Fibroblast of gingiva (primary cell): ENCODE measurements at regions not wholly inside any gene's neighbourhood (a gene's known extent, or its start where the extent isn't known, plus 50 kb on each side); places are given as distances from the start of the nearest gene placed in this dataset.

Experiments used
- DNase-seq: peaks from one replicate; pipeline ENCODE4 v3.0.0-alpha.2; 2011; ENCODE audit warnings: low read depth

DNA sequence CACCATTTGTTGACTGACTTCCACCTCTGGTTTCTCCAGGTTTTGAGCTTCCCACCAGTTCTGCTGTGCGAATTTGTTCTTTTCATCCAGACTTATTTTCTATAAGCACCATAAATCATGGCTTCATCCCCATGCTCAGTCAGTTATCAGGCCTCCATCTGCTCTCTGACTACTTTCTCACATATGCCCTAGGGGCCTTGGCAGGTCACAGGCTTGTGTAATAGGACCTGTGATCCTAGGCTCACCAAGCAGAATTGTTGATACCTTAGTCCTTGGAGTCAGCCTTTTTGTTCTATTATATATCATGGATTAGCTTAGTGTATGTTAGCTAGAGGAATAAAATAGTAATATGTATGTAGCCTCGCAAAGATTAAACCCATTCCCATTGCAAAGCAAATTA lies 284.2 kb upstream of the TANK start:
- DNase-seq, result no peak

DNA sequence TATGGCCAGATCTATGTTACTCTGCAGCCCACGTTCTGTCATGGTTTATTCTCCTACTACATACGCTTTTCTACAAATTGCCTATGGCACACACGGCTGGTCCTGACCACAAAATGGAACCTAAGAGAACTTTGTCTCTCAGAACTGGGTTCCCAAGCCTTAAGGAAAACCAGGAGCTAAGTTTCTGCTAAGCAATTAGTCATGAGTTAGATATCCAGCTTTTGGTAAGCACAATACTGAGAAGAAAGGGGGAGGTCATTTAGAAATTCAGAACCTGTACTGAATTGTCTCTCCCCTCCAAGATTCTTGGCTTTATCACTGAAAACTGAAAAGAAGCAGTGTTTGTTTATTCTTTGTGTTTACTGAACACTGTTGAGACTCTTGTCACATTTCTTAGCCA lies 283.5 kb upstream of the TANK start:
- no peak for DNase-seq

DNA sequence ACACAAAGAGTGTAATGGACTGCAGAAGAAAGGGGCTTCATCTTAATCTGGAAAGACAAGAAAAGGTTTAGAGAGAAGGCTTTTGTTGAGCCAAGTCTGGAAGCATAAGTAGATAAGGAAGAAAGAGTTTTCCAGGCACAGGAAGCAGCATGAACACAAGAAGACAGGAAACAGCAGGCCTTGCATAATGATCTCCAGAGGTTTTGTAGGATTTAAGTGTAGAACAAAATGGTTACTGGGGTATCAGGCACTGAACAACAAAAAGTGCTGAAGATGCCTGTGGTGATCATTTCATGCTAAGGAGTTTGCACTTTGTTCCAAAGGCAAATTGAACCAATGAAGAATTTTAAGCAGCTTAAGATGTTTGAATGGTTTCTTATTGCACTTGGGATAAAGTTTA lies 281.6 kb upstream of the TANK start:
- DNase-seq, result no peak

DNA sequence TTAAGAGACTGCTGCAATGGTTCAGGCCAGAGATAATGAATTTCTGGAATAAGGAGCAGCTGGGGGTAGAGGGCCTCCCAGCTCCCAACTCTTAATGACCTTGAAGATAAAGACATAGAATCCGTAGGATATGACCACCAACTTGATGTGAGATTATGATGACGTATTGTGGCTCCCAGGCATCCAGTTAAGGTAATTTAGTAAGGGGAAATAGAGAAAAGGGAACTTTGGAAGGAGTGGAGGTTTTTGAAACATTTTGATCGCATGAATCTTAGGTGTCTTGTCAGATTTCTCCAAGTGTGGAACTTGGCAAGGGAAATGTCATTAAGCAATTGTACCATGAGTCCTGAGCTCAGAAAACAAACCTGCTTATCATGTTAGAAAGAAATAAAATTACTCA lies 277.3 kb upstream of the TANK start:
- no peak for DNase-seq

DNA sequence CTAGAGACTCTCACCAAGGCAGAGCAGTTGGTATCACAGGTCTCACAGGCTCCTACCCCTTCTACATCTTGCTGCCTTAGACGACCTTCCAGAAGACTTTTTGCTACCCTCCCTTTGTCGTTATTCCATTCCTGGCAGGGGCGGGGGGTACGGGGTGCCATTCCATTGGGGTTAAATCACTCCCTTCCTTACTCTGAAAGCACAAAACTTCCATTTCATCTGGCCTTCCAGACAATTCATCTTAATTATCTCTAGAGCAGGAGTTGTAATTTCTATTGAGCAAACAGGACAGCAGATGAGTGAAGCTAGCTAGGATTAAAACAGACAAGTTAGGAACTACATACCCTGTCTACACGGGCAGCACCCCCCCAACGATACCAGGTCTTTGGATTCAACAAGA lies 276.2 kb upstream of the TANK start:
- no peak for DNase-seq

DNA sequence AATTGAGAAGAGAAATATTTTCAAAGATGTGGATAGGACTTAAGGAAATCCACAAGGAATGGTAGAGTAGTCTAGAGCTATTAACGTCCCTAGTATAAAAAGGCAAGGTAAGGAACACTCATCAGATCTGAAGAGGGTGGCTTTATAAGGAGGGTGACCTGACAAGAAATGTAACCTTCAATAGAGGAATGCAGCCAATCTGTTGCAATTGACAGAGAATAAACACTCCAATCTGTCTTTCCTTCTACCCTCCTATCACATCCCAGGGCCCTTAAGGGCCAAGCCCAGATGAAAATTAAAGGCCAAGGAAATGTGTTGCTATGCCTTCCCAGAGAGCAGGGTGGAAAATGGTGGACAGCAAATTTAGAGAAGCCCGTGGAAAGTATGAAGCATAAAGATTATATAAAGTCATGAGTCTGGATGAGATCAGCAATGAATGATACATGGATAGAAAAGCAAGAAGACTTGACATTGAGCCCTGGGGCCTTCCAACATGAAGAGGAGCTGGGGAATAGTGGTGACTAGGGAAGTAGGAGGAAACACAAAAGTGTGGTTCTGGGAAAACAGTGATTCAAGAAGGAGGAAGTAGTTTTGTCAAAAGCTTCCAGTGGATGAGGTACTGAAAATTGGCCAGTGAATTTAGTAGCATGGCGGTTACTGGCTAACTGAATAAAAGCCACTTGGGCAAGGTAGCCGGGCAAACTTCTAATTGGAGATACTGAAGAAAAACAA lies 270.6 kb upstream of the TANK start:
- no peak for DNase-seq

DNA sequence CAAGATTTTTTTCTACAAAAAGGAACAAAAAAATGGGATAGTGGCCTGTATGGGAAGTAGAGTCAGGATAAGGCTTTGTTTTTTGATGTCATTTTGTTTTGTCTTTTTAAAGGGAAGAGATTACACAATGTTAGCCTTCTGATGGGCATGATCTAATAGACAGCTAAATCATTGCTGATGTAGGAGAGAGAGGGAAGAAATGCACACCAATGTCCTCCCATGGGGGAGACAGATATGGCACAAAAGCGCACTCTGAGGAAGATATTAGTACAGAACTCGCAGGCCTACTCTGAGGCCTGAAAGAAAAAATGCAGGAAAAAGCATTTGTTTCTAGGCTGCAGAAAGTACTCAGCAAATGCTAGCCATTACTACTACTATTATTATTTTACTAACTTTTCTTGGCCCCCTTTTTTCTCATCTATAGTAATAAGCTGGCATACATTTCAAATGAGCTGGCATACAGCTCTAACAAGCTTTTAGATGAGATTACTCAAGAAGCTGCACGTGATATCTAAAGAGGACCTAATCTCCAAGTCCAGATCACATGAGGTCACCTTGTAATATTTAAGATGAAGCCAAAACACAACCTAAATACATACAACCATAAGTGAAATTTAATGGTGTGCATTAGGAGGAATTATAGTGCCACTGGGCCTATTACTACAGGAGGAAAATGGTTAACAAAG lies 269.4 kb upstream of the TANK start:
- no peak for DNase-seq

DNA sequence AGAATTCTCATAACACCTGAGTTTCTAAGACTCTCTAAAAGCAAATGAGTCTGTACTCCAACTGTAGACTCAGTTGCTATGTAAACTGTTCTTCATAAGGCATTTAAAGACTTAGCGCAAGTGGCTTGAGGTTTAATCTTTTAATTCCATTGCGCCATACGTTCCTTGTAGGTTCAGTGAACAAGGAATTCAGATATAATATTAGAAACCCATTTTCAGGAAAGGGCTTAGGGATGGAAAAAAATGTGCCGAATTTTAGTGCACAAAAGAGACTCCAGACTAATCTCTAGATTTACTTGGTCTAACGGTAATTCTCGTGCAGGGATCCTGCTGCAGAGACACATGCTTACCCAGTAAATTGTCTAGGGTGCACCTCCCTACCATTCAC lies 268.9 kb upstream of the TANK start:
- DNase-seq, result no peak

DNA sequence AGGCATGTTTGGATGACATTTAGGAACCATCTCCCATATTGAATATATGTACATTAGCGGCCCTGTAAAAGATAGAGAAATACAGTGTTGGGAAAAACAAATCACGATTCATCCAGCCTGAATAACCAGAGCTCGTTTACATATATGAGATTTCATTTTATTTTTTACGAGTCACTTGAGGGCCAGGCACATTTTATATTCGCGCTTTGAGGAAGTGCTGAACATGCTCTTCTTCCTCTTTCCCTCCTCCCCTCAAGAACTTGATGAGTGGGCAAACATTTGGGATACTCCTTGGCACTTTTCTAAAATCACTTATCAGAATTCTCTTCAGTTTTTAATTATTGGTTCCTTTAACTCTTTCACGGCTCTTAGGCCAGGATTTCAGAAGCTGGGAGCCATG lies 268.0 kb upstream of the TANK start:
- DNase-seq, result no peak

DNA sequence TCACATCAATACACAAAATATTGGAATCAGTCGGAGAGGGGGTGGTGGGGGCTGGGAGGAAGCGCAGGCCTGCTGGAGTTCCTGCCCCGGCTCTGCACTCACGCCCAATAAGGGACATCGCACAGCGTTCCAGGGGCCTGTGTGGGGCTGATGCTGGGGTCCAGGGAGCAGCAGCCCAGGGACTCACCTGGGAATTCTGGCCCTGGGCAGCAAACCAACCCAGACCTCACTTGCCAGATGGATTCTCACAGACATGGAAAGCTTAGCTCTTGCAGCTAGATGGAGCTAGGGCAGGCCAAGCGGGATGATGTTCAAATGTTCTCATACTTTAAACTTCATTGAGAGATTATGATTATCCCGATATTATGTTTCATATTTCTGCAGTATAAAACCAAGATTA lies 266.6 kb upstream of the TANK start:
- DNase-seq, result no peak

DNA sequence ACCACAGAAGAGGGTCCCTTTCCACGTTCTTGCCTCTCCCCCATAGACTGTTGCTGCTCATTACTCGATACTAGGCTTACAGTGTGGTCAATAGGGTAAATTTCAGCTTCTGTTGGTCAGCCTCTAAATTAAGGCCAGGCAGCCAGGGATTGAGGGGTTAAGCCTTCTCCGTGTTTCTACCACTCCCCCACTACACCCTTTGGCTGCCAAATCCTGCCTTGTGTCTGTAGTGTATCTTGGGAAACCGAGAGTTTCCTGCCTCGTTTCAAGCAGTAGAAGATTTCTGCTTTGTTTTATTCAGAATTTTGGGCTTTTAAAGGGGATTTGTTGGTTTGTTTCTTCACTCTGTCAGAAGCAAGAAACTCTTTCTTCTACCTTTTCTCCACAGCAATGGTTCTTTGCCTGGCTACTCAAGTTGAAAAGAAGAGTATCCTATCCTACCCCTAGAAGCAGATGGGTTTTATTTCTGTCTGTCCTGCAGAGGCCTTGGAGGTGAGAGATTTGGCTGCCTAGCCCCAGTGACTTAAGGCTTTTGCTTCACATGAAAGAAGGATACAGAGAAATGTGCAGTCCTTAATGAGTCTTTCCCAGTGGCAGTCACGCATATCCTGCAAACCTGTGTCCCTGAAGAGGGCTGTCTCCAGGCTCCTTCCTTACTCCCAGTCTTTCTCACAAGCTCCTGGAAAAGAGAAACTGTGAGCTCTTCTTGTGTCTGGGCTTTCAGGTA lies 261.5 kb upstream of the TANK start:
- no peak for DNase-seq

DNA sequence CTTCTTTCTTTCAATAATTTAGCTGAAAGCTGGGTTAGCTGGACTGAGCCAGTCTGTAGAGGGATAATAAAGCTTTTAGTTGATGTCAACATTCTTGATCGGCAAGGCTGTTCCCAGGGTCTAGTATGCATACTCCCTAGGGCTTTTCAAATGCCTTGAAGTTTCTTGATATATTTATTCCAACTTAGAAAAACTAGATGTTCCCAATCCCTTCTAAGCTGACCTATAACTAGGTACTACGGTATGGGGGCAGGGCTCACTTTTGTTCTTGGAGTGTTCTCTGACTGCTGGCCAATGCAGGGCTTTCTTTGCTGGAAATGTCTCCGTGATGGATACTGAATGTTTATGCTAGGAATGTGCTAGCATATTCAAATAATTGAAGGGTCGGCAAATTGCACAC lies 258.6 kb upstream of the TANK start:
- DNase-seq, result peak; percentile 17

DNA sequence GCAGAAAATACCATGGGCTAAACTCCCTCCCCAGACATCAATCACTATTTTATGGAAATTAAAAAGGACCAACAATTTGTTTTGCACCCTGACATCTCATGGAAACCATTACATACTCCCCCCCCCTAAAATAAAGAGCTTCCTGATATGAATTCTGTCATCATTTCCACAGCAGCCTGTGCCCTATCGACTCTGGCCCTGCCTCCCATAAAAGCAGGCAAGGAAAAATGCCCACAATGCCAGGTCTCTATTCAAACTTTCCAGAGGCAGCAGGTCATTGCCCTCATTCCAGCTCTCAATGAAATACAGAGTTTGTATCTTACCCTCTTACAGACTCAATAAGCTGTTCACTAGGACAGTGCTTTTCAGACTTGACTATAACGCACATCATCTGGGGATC lies 254.4 kb upstream of the TANK start:
- no peak for DNase-seq

DNA sequence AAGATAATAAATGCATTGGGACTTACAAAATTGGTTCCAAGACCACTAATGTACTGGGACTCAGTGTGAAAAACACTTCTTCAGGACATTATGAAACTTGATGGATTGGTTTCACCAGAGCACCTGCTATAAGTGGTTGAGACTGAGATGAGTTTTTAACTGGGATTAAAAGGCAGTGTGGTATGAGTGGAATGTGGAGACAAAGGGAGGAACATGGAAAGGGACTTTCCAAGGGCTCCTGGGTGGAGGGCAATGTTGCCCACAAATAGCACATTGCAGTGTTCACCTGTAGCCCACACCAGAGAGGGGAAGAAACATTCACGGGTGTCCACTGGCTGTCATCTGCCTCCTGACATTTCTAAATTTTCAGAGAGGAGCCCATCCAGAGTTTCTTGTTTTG lies 253.3 kb upstream of the TANK start:
- DNase-seq, result no peak

DNA sequence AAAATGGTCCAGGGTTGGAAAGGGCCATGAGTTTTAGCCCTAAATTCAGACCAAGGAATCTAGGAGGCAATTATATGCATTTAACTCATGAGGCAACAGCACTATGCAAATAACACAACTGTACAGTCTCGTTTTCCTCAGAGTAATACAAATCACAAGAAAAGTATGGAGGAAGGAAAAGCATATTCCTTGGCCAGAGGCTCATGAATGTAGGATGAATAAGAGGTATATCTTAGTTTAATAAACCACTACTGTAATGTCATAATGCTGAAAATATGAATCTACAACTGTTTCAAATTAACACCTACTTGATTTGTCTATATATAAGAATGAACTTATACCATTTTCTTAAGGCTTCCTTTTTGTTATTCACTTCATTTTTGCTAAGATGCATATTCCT lies 252.5 kb upstream of the TANK start:
- DNase-seq, result no peak

DNA sequence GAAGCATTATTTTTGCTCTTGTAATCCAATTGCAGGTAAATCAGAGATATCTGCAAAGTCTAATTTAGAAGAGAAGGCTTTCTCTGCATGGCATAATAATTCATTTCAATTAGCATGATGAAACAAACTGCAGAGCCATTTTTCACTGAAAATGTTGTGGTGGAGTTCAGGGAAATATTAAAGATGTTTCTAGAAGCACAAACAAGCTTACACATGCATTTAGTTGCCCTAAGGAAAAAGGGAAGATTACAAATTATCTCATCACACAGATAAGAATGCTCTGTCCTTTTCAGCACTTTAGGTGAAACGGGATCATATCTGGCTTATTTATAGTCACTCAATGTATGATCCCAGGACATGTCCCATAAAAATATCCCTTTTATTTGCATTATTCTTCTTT lies 252.1 kb upstream of the TANK start:
- DNase-seq, result no peak

DNA sequence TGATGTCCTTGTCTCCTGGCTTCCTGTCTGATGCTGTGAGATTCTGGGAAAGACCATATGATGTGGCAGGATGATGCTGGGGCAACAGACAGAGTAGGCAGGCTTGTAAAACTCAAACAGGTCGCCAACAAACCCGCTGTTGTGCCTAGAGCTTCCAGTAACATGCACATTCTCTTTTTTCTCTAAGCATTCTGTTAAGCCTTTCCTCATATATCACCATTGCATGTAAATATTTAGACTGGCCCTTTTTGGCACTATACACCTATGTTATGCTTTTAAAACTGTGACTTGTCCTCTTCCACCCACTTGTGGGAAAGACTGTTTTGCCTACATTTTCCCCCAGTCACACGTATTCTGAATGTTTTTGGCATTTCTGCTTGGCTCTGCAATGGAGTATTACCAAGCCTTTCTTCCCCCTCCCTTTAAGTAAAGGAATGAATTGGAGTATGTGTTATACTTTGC lies 250.4 kb upstream of the TANK start:
- DNase-seq, result peak; percentile 20

DNA sequence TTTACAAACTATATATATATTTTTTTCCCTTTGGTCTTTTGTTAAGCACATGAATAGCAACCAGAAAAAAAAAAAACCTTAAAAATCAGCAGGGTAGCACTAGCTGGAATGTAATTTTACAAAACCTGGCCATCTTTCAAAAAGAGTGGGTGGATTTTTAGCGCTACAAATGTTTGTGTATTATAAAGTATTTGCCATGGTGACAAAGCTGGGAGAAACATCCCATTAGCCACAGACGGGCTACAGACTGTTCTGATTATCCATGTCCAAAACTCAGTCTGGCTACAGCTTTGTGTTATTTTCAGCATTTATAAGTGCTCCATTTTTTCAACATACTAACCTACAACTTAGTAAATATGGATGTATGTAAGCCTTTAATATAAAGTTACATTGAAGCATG lies 249.5 kb upstream of the TANK start:
- peak; percentile 90 for DNase-seq

DNA sequence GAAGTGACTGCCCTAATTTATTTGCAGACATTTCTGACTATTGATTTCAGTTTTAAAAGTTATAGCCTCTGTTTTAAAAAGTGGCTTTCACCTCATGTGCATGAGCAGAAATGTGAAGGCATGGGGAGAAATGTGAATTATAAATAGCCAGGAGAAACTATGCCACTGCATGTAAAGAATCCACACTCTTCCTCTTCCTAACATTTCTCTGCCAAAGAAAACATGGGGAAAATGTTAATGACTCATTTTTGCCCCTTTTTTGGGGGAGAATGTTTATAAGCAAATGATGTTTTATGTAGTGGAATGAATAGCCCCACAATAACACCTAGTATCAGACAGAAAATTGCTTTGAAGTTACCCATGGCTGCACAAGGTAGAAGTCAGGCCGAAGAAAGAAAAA lies 249.0 kb upstream of the TANK start:
- no peak for DNase-seq

DNA sequence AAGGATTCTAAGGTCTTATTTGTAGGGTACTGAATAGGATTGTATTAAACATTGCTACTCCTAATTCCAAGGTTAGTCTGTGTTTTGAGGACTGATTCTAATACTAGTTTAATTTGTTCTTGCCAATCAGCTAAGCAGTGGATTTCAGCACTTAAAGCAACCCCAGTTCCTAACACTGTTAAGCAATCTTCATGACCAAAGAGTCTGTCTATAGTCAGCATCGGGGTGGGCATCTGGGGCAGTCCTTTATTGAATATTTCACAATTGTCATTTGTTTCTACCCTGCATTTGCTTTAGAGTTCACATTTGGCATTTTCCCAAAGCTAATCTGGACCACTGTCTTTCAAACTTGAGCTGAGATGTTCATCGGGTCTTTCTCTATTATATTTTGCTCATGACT lies 248.0 kb upstream of the TANK start:
- DNase-seq, result peak; percentile 36

DNA sequence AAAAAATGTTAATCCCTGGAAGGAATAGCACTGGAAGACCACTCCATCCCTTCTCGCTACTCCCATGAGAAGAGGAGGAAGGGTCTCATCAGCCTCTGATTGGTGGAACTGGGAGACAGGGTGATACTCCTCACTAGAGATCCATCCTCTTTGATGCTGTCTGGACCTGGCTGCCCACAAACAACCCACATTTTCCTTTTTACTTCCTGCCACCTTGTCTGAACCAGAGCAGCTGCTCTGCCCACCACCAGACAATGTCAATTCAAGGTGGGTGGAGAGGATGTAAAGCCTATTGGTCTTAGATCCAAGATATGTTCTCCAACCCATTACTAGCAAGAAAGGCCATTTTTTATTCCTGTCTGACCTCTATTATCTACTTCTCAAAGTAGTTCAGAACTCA lies 246.9 kb upstream of the TANK start:
- no peak for DNase-seq

DNA sequence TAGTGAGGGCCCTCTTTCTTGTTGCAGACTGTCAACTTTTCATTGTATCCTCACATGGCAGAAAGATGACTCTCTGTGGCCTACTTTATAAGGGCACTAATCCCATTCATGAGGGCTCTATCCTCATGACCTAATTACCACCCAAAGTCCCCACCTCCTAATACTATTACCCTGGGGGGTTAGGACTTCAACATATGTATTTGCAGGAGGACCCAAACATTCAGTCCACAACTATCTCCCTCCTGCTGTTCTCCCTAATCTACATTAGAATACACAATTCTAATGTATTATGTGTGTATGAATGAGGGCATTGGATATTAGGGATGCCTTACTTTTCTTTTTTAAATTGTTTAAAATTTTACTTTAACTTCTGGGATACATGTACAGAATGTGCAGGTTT lies 246.0 kb upstream of the TANK start:
- no peak for DNase-seq

DNA sequence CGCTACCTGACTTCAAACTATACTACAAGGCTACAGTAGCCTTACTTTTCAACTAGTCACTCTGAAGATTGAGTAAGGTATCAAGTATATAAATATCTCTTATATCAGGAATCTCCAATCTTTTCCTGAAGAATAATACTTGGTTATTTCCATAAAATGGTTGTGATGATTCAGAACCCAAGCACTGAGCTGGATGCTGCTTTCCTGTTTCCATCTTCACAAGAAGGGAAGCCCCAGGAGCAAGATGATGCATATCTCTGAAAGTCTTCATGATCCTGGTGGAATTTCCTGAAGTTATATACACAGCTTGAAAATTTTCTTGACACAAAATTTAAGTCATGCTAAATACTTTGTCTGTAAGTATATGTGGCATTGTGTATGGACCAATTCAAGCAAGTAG lies 243.9 kb upstream of the TANK start:
- DNase-seq, result no peak
